Fibroblast of villous mesenchyme (primary cell): ENCODE measurements at regions not wholly inside any gene's neighbourhood (a gene's known extent, or its start where the extent isn't known, plus 50 kb on each side); places are given as distances from the start of the nearest gene placed in this dataset.

ENCODE experiments used
- DNase-seq: peaks from one replicate; pipeline ENCODE4 v3.0.0-alpha.2; 2010; ENCODE audit warnings: low read depth
- H3K4me3 ChIP-seq: 2 replicates; pipeline ENCODE4 v1.5.1; 2011; ENCODE audit warnings: low read depth, mild to moderate bottlenecking, low read length
- TF ChIP-seq, protein P1 (sequence below): IDR thresholded peaks from 2 replicates; pipeline ENCODE4 v1.5.1; 2012; ENCODE audit warnings: low read depth, mild to moderate bottlenecking, low read length; ENCODE audit not compliant: insufficient read depth

DNA sequence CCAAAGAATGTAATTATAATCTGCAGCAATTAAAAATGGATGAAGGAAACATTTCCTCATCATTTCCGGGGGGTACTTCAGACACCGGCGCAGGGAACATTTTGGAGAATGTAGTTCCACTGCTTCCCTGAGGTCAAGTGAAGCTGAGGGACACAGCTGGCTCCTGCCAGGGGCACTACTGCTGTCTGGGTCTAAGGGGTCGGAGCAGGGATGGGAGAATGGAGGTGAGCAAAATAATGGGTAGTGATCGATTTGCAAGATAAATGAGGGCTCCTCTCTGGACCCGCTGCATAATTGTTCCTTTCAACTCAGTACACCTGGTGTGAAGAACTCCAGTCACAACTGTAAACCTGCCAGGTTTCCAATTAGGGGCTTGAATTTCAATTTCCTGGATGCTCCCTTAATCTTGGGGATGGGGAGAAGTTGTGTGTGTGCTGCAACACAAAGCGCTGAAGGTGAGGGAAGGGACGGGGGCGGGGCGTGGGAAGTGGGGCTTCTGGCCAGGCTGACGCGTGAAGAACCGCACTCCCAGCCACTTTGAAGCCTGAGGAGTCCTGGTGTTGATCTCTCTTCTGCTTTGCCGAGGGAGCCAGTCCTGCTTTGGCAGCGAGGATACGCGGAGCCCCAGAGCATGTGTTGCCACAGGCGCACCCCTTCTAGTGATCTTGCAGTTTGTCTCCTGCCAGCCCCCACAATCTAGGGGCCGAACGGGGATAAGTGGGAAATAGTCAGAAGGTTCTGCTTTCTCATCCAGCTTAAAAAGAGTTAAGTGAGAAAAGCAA, 57.9 kb upstream of the PCDH8 start:
- no peak for DNase-seq
- TF ChIP-seq, protein P1, sequence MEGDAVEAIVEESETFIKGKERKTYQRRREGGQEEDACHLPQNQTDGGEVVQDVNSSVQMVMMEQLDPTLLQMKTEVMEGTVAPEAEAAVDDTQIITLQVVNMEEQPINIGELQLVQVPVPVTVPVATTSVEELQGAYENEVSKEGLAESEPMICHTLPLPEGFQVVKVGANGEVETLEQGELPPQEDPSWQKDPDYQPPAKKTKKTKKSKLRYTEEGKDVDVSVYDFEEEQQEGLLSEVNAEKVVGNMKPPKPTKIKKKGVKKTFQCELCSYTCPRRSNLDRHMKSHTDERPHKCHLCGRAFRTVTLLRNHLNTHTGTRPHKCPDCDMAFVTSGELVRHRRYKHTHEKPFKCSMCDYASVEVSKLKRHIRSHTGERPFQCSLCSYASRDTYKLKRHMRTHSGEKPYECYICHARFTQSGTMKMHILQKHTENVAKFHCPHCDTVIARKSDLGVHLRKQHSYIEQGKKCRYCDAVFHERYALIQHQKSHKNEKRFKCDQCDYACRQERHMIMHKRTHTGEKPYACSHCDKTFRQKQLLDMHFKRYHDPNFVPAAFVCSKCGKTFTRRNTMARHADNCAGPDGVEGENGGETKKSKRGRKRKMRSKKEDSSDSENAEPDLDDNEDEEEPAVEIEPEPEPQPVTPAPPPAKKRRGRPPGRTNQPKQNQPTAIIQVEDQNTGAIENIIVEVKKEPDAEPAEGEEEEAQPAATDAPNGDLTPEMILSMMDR = no peak
- no peak overlapping the region for H3K4me3 ChIP-seq

DNA sequence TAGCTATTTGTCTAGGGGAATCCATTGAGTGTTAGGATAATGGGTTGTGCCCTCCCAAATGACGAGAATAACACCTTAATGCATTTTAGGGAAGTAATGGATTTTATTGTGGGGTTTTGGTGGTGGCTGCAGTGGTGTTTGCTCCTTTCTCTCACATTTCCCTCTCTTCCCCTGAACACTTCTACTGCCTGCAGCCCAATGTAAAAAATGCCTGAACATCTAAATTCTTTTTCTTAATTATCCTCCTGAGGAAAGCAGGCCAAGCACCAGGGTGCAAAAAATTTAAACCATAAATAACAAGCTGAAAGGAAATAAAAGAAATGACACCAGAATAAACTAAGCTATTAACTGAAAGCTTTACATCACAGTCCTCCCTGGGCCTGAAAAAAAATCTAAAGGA, 57.3 kb upstream of the PCDH8 start:
- no peak overlapping the region for H3K4me3 ChIP-seq
- TF ChIP-seq, protein P1 = no peak
- DNase-seq = no peak

DNA sequence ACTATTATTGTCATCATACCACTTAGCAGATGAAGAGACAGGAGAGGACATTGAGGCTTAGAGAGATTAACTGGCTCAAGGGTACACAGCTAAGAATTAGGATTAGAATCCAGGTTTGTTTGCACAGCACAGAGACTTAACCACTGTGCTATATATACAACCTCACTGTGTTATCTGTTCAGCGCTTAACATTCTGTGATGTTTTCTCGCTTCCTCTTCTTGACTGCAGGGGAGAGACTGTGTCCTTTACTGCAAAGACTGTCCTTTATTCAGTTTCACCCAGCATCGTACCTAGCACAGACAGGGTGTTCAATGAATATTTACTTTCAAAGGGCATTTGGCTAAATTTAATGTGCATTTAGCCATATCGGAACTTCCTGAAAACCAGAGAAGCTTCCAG, 54.9 kb upstream of the PCDH8 start:
- no peak for DNase-seq
- TF ChIP-seq, protein P1 = no peak
- H3K4me3 ChIP-seq = no peak overlapping the region

DNA sequence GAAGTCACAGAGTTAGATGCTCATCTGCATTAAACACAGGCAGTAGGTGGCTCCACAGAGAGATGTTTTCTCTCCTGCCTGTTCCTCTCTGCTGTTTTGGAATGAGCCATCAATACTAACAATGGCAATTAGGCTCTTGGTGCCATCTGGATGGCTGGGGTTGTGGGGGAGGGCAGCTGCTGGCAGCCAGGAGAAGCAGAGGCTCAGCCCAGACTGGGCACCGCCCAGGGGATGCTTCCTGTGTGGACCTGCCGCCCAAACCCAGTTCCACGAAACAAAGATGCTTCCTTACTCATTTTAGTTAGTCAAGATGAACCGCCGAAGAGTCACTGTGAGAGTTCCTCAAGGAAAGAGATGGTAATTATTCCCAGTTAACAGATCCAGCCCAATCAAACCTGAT, 50.8 kb upstream of the PCDH8 start:
- TF ChIP-seq, protein P1 = no peak
- no peak for DNase-seq
- no peak overlapping the region for H3K4me3 ChIP-seq
